GM12878 (cell line): ENCODE measurements at regions not wholly inside any gene's neighbourhood (a gene's known extent, or its start where the extent isn't known, plus 50 kb on each side); places are given as distances from the start of the nearest gene placed in this dataset.

Experiments
- ATAC-seq: fragments of 200-7000 bp; cut with Tn5 transposase; 3 replicates; pipeline ENCODE4 v1.9.1; 2020; ENCODE audit warnings: mild to moderate bottlenecking, moderate library complexity
- BruUV-seq: library from RNA; stranded (reverse); fragments of 400-500 nt; replicated peaks from 2 replicates; lab custom pipeline; 2021; lab: Mats Ljungman, UMichigan
- CTCF ChIA-PET: fragments of 300-600 bp; sonication (Branson Sonifier 250); formaldehyde crosslinking; extraction: SDS; loops from one replicate; lab custom pipeline; 2021; ENCODE audit warnings: inconsistent platforms; lab: Yijun Ruan, JAX
- POLR2A ChIA-PET: fragments of 350-600 bp; formaldehyde crosslinking; extraction: SDS; loops from one replicate; lab custom pipeline; 2021; ENCODE audit warnings: inconsistent platforms; lab: Charles Lee
- RAD21 ChIA-PET: fragments of 300-600 bp; sonication (Branson Sonifier 250); formaldehyde crosslinking; loops from one replicate; lab custom pipeline; 2023; ENCODE audit warnings: antibody characterized with exemption; ENCODE audit not compliant: unreplicated experiment; lab: Charles Lee
- SMC1A ChIA-PET: fragments of 300-600 bp; sonication (Branson Sonifier 250); formaldehyde crosslinking; loops from one replicate; lab custom pipeline; 2023; ENCODE audit not compliant: unreplicated experiment, uncharacterized antibody; lab: Charles Lee
- DNase-seq: peaks from one replicate; pipeline ENCODE4 v3.0.0-alpha.2; 2011; ENCODE audit warnings: low read depth, low spot score
- FAIRE-seq: peaks from 3 replicates; lab custom pipeline; 2011; peaks lifted over from hg19 to GRCh38; lab: Jason Lieb, UNC
- H2AFZ ChIP-seq: 2 replicates; pipeline ENCODE4 v1.6.0; 2011; ENCODE audit warnings: low read depth, low read length, control low read depth; ENCODE audit not compliant: control insufficient read depth
- H3K27ac ChIP-seq: 2 replicates; pipeline ENCODE4 v1.5.1; 2011; ENCODE audit warnings: control low read depth; ENCODE audit not compliant: control insufficient read depth, insufficient read depth
- H3K27me3 ChIP-seq, 2 experiments: replicated peaks in 1 of 2; 2 replicates each; pipeline versions ENCODE4 v1.6.0 to v1.6.1; 2011; ENCODE audit warnings: low read length in 1 of 2; ENCODE audit not compliant: control insufficient read depth in 2 of 2, insufficient read depth in 2 of 2
- H3K36me3 ChIP-seq, 2 experiments: 2 replicates each; pipeline ENCODE4 v1.5.1; 2011; ENCODE audit warnings: low read length in 1 of 2; ENCODE audit not compliant: control insufficient read depth in 2 of 2, insufficient read depth in 2 of 2
- H3K4me1 ChIP-seq: 2 replicates; pipeline ENCODE4 v1.6.1; 2011; ENCODE audit warnings: mild to moderate bottlenecking, low read length, moderate library complexity, mixed read lengths; ENCODE audit not compliant: control insufficient read depth, insufficient read depth
- H3K4me2 ChIP-seq: 2 replicates; pipeline ENCODE4 v1.6.0; 2011; ENCODE audit warnings: control low read depth; ENCODE audit not compliant: control insufficient read depth, insufficient read depth
- H3K4me3 ChIP-seq: fragments of 200-600 bp; sonication (generic); 2 replicates; pipeline ENCODE4 v1.5.1; 2016
- H3K79me2 ChIP-seq: 2 replicates; pipeline ENCODE4 v1.6.0; 2011; ENCODE audit warnings: low read length; ENCODE audit not compliant: control insufficient read depth, insufficient read depth
- H3K9ac ChIP-seq: 2 replicates; pipeline ENCODE4 v1.8.0; 2011; ENCODE audit warnings: low read length, control low read depth, mixed read lengths; ENCODE audit not compliant: control insufficient read depth, insufficient read depth
- H3K9me3 ChIP-seq: replicated peaks from 3 replicates; pipeline ENCODE4 v1.5.1; 2011; ENCODE audit warnings: mild to moderate bottlenecking, low read length; ENCODE audit not compliant: control insufficient read depth, insufficient read depth
- H4K20me1 ChIP-seq: 2 replicates; pipeline ENCODE4 v1.6.0; 2011; ENCODE audit not compliant: control insufficient read depth, insufficient read depth
- BMI1 ChIP-seq: fragments of 450-650 bp; IDR thresholded peaks from 2 replicates; pipeline ENCODE4 v1.6.1; 2016; ENCODE audit warnings: mild to moderate bottlenecking, moderate library complexity, borderline replicate concordance
- BRCA1 ChIP-seq: IDR thresholded peaks from 2 replicates; pipeline ENCODE4 v1.6.1; 2011; ENCODE audit warnings: low read depth, low read length, improper control_type of control experiment
- HDGF ChIP-seq: fragments of 450-650 bp; IDR thresholded peaks from 2 replicates; pipeline ENCODE4 v1.6.1; 2016; ENCODE audit warnings: antibody characterized with exemption
- KDM1A ChIP-seq: fragments of 200-600 bp; sonication (generic); IDR thresholded peaks from 2 replicates; pipeline ENCODE4 v1.6.1; 2016; ENCODE audit warnings: borderline replicate concordance
- MYC ChIP-seq: IDR thresholded peaks from 2 replicates; pipeline ENCODE4 v1.6.1; 2011; ENCODE audit warnings: mild to moderate bottlenecking, low read length, moderate library complexity, inconsistent platforms; ENCODE audit not compliant: insufficient read depth, insufficient replicate concordance, insufficient read length, severe bottlenecking
- RBBP5 ChIP-seq: fragments of 200-600 bp; sonication (generic); conservative IDR thresholded peaks from 2 replicates; pipeline ENCODE4 v1.6.1; 2016
- ZBTB4 ChIP-seq: fragments of 450-650 bp; formaldehyde crosslinking; IDR thresholded peaks from 2 replicates; pipeline ENCODE4 v1.4.0; 2022; ENCODE audit warnings: mild to moderate bottlenecking, moderate library complexity
- WGBS: methylation state at CpG from one replicate; pipeline ENCODE4 v1.1.6; 2016; ENCODE audit warnings: low lambda C conversion rate; ENCODE audit not compliant: insufficient replicate concordance, insufficient coverage; ENCODE audit errors: missing lambda C conversion rate; 5-methylcytosine and 5-hydroxymethylcytosine counted together
- in situ Hi-C: fragments of 300-500 bp; cut with MboI; formaldehyde crosslinking; loops from 9 replicates; pipeline ENCODE4 v1.14.3; 2018; ENCODE audit warnings: mixed read lengths
- intact Hi-C: fragments of 100-400 bp; cut with micrococcal nuclease; formaldehyde crosslinking; loops from one replicate; pipeline ENCODE4 v1.14.2; 2022; ENCODE audit not compliant: unreplicated experiment

DNA sequence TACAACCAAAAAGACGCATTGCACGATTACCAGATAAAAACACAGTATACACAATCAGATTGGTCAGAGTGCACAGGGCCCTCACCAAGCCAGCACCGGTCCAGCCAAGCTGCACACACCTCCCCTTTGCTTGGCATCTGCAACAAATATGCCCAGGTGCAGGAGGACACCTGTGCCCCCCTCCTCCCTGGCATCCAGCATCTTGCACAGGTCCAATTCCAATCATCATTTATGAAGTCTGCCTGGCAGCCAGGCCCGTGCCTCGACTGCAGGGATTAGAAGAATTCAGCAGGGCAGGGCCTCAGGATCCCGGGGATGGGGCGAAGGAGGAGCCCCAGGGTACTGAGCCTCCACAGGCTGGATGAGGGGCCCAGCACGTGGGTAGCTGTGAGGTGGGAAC, 302.1 kb downstream of the CTTN start (continued):
- TF ChIP-seq KDM1A (no peak), RBBP5 (no peak), BMI1 (no peak)

- no TSS peak for BruUV-seq
- Histone ChIP-seq H3K36me3 (no peaks in the 10 kb centered on the region), H3K4me3 (no peak overlapping the region), H4K20me1 (no peaks in the 10 kb centered on the region; the same call in 1 of the 2 replicates), H3K4me2 (no peak overlapping the region), H3K79me2 (no peaks in the 10 kb centered on the region), H3K27me3 (no peaks in the 10 kb centered on the region), H3K9me3 (no peaks in the 10 kb centered on the region; the same call in 2 of the 3 replicates), H2AFZ (no peak overlapping the region), H3K9ac (no peak overlapping the region), H3K4me1 (no peaks in the 10 kb centered on the region), H3K27ac (no peak overlapping the region)
- ChIA-PET POLR2A (no interaction called here), SMC1A (no interaction called here), RAD21 (no interaction called here), CTCF (no interaction called here)
- FAIRE-seq, result no peak
- ATAC-seq, result no peak
- 42% methylated on average over 5 of the region's 5 CpGs for WGBS
- DNase-seq, result no peak
- intact Hi-C loops, result no loop called here
- no peak for TF ChIP-seq BRCA1
- no peak for TF ChIP-seq ZBTB4 (CRISPR knock-in tag)
- TF ChIP-seq MYC, result no peak
- TF ChIP-seq HDGF, result no peak
- in situ Hi-C loops, result no loop called here
These were observed 302.5 kb downstream of the CTTN start for GRCh38 chr11:70700871-70701270.
